Panc1 (cell line): ENCODE measurements at regions not wholly inside any gene's neighbourhood (a gene's known extent, or its start where the extent isn't known, plus 50 kb on each side); places are given as distances from the start of the nearest gene placed in this dataset.
"Not testable (repeated sequence)": the region's sequence is repeated elsewhere in the genome, so short reads cannot be mapped to it uniquely, and the experiment has no call there.

Source experiments
- ATAC-seq: fragments of 200-7000 bp; cut with Tn5 transposase; 2 replicates; pipeline ENCODE4 v1.9.1; 2020; ENCODE audit warnings: mild to moderate bottlenecking, moderate library complexity
- BruUV-seq: library from RNA; stranded (reverse); fragments of 400-500 nt; replicated peaks from 2 replicates; lab custom pipeline; 2021; lab: Mats Ljungman, UMichigan
- CTCF ChIA-PET: fragments of 300-600 bp; sonication (Branson Sonifier 250); formaldehyde crosslinking; loops from one replicate; lab custom pipeline; 2022; ENCODE audit warnings: antibody characterized with exemption; lab: Charles Lee
- POLR2A ChIA-PET: fragments of 300-600 bp; sonication (Branson Sonifier 250); formaldehyde crosslinking; loops from one replicate; lab custom pipeline; 2022; ENCODE audit warnings: antibody characterized with exemption; lab: Charles Lee
- DNase-seq: peaks from one replicate; pipeline ENCODE4 v3.0.0-alpha.2; 2010; ENCODE audit warnings: low read depth, low spot score
- H3K27ac ChIP-seq: 2 replicates; pipeline ENCODE4 v1.5.1; 2011; ENCODE audit warnings: mild to moderate bottlenecking, low read length, inconsistent platforms
- H3K27me3 ChIP-seq: fragments of 200-500 bp; sonication (Bioruptor generic); 2 replicates; pipeline ENCODE4 v1.6.0; 2014; ENCODE audit warnings: low read length, inconsistent platforms; ENCODE audit not compliant: control insufficient read depth, insufficient read depth
- H3K36me3 ChIP-seq: fragments of 200-500 bp; sonication (Bioruptor generic); 2 replicates; pipeline ENCODE4 v1.5.1; 2014; ENCODE audit warnings: inconsistent platforms, mild to moderate bottlenecking, low read length, moderate library complexity; ENCODE audit not compliant: control insufficient read depth, insufficient read depth
- H3K4me1 ChIP-seq: 2 replicates; pipeline ENCODE4 v1.5.1; 2011; ENCODE audit warnings: inconsistent platforms, mild to moderate bottlenecking, low read length, moderate library complexity; ENCODE audit not compliant: control insufficient read depth, insufficient read depth
- H3K4me3 ChIP-seq, 2 experiments: 2 replicates each; pipeline ENCODE4 v1.5.1; 2011 to 2012; ENCODE audit warnings: low read depth in 2 of 2, low read length in 2 of 2, mild to moderate bottlenecking in 2 of 2, inconsistent platforms in 1 of 2, moderate library complexity in 1 of 2
- H3K9me3 ChIP-seq: fragments of 200-500 bp; sonication (Bioruptor generic); 2 replicates; pipeline ENCODE4 v1.5.1; 2014; ENCODE audit warnings: low read depth, mild to moderate bottlenecking, inconsistent platforms, low read length, moderate library complexity; ENCODE audit not compliant: control insufficient read depth, insufficient read depth
- CTCF ChIP-seq: fragments of 450-650 bp; IDR thresholded peaks from 2 replicates; pipeline ENCODE4 v1.5.1; 2017; ENCODE audit warnings: mild to moderate bottlenecking
- in situ Hi-C: cut with HindIII; loops from 2 replicates; pipeline ENCODE4 v1.10.0; 2016; ENCODE audit warnings: low sequenced_read_pairs, low pct_unique_long_range_greater_than_20kb
- intact Hi-C: fragments of 100-400 bp; cut with micrococcal nuclease; formaldehyde crosslinking; loops from one replicate; pipeline ENCODE4 v1.10.0; 2022; ENCODE audit not compliant: unreplicated experiment

- in situ Hi-C loops, H3K36me3 ChIP-seq, CTCF ChIA-PET, intact Hi-C loops, H3K4me3 ChIP-seq, H3K27ac ChIP-seq, POLR2A ChIA-PET, H3K27me3 ChIP-seq, H3K9me3 ChIP-seq, H3K4me1 ChIP-seq, BruUV-seq: not testable (repeated sequence)
- DNase-seq: peak; percentile 4
- TF ChIP-seq CTCF: peak; percentile 13
- peak; percentile 88 for ATAC-seq
Observed at GRCh38 chr16:33844533-33844932, 385.1 kb downstream of the TP53TG3F start.
